HG02623 (cell line): ENCODE measurements at regions not wholly inside any gene's neighbourhood (a gene's known extent, or its start where the extent isn't known, plus 50 kb on each side); places are given as distances from the start of the nearest gene placed in this dataset.
"Not testable (repeated sequence)": the region's sequence is repeated elsewhere in the genome, so short reads cannot be mapped to it uniquely, and the experiment has no call there.

Experiments
- ATAC-seq: cut with Tn5 transposase; IDR thresholded peaks from one replicate; pipeline ENCODE4 v1.9.1; 2021; ENCODE audit warnings: moderate library complexity; ENCODE audit not compliant: unreplicated experiment

DNA sequence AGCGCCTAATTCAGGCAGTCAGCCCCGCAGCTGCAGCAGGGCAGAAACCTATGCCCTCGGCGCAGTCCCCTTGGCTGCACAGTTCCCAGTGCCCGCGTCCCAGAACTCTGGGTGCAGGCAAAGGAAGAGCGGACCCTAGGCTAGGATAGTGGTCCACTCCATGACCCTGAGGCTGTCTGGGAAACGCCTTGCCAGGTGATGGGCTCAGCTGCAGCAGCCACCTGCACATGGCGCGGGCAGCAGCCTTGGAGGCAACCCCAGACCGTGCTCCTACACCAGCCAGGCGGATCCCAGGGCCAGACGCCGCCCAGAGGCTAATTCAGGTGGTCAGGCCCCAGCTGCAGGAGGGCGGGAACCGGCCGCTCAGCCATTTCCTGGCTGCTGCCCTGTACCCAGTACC, 83.0 kb downstream of the POTEC start:
- ATAC-seq, result not testable (repeated sequence)

DNA sequence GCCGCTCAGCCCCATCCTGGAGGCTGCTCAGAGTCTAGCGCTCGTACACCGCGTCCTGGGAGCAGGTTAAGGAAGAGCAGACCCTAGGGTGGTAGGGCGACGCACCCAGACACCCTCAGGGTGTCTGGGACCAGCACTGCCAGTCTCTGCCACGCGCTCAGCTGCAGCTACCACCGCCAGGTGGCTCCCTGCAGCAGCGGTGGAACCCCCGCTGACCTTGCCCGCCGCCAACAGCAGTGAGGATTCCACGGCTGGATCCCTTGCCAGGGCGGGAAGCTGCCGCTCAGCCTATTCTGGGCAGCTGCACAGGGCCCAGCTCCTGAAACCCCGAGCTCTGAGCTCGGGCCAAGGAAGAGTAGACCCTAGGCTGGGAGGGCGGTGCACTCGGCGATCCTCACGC, 83.6 kb downstream of the POTEC start:
- not testable (repeated sequence) for ATAC-seq

DNA sequence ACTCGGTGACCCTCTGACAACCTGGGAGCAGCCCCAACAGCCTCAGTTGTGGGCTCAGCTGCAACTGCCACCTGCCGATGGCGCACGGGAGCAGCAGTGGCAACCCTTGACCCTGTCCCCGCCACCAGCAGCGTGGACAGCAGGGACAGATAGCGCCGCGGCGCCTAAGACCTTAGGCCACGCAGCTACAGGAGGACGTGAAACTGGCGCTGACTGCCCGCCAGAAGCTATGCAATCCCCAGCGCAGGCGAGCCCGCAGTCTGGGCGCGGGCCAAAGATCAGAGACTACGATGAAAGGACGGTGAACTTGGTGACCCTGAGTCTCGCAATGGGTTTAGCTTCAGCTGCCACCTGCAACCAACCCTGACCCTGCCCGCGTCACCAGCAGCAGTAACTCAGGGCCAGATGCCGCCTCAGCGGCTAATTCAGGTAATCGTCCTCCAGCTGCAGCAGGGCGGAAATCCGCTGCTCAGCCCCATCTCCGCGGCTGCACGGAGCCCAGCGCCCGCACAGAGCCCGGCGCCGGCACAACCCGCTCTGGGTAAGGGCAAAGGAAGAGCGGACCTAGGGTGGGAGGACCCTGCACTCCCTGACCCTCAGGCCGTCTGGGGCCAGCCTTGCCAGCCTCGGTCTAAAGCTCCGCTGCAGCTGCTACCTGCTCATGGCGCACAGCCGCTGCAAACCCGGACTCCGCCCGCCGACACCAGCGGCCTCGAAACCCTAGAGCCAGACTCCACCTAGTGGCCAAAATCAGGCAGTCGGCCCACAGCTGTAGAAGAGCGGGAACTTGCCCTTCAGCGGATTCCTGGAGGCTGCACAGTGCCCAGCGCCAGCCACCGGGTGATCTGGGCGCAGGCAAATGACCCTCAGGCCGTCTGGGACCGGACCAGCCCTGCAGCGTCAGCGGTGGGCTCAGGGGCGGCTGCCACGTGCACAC, 85.1 kb downstream of the POTEC start:
- not testable (repeated sequence) for ATAC-seq

DNA sequence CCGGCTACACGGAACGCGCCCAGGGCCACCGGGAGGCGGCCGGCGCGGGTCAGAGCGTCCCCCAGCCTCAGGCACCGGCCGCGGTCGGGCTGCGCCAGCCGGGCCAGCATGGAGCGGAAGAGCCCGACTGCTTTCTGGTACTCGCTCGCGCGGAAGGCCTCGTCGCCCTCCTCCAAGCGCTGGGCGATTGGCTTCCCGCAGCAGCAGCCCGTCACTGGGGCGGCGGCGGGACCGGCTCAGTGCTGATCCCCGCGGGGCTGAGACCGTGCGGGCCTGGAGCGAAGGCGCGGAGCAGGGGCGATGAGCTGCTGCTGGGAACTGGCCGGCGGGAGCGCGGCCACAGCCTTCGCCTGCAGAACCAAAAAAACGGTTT, 92.8 kb downstream of the POTEC start:
- not testable (repeated sequence) for ATAC-seq

DNA sequence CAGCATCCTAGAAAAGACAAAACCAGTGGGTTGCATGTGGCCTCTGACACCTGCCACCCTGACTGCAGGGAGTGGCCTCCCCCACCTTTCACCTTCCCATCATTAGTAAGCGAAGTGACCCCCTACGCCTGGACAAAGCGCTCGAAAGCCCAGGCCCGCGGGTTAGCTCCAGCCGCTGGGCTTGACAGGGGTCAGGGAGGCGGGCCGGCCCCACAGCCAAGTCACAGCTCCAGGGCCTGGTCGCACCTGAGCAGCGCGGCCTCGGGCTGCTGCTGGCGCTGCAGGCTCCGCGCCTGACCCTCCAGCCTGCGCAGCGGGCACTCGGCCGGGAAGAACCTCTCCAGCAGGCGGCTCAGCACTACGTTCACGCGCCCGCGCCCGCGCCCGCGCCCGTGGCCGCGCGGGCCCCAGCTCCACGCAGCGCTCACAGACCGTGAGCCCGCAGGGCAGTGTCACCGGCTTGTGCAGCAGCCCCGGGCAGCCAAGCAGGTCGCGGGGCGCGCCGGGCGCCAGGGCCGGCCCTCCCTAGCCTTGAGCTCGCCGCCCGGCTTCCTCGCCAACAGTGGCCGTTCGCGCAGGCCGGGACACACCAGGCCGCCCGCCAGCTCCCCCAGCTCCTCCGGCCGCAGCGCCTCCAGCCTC, 93.3 kb downstream of the POTEC start:
- ATAC-seq, result not testable (repeated sequence)

DNA sequence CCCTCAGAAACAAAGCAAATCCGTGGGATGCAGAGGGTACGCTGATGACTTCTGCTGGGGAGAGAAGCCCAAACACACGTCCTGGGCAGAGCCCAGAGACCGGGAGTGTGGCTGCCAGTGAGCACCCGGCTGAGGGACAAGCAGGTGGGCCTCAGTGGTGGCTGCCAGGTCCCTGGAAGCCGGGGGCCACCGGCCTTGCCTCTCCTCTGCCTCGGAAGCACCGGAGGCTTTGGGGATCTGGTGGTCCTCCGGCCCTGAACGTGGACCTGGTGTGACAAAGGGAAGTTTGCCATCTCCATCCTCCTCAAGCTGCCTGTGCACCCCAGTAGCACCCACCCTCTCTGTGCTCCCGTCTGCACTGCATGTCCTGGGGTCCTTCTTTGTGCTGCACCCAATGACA, 94.3 kb downstream of the POTEC start:
- not testable (repeated sequence) for ATAC-seq

GRCh38 chr18:14447715-14448114, 95.7 kb downstream of the POTEC start:
- not testable (repeated sequence) for ATAC-seq

DNA sequence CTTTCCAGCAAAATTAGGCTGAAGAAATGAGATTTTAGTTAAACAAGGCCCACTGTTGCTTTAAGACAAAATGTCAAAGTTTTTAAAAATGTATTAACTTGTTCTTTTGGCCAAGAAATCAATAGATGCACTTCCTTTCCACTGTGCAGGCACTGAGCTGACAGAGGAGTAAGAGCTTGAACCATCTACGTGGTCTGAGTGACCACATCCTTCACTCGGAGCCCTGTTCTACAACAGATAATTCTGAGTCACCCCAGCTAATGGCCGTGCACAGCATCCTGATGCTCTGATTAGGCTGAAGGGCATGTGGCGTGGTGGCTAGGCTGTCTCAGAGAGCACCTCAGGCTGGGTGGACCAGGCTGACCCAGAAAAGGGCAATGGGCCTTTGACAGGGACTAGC, 107.9 kb downstream of the POTEC start:
- ATAC-seq, result not testable (repeated sequence)

GRCh38 chr18:14432371-14432770, 111.0 kb downstream of the POTEC start:
- not testable (repeated sequence) for ATAC-seq

GRCh38 chr18:14431031-14431521, 112.3 kb downstream of the POTEC start:
- ATAC-seq, result not testable (repeated sequence)

DNA sequence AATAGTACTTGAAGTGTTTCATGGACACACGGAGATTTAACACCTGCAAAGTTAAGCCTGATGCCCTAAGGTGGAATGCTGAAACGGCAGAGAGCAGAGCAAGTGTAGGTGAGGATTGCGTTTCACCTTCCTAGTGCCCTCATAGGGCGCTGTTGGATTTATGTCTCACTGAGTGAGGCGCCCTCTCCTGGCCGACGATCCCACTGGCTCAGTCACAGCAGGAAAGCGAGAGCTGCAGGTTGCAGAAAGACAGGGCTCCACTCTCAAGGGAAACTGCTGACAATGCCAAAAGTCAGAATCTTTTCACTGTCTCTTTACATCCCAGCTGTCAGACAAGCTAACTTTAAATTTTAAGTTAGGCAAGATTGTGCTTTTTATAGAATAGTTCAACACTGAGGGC, 127.6 kb downstream of the POTEC start:
- ATAC-seq, result not testable (repeated sequence)

DNA sequence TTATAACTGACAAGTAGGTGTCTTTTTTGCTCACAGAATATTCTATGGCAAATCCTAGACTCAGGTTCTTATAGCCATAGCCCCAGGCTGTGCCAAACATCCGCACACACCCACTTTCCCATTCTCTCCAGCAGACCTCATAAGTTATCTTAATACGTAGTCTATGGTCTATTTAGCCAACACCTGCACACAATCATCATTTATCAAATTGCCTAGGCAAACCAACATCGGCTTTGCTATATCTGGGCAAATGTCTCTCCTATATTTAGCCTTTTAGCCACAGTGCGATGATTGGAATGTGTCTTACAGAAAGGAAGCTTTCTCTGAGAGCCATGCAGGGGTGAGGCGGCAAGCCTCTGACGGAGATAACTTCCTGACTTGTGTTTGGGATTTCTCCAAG, 128.0 kb downstream of the POTEC start:
- ATAC-seq, result not testable (repeated sequence)

GRCh38 chr18:14395533-14395932, 147.9 kb downstream of the POTEC start:
- not testable (repeated sequence) for ATAC-seq

DNA sequence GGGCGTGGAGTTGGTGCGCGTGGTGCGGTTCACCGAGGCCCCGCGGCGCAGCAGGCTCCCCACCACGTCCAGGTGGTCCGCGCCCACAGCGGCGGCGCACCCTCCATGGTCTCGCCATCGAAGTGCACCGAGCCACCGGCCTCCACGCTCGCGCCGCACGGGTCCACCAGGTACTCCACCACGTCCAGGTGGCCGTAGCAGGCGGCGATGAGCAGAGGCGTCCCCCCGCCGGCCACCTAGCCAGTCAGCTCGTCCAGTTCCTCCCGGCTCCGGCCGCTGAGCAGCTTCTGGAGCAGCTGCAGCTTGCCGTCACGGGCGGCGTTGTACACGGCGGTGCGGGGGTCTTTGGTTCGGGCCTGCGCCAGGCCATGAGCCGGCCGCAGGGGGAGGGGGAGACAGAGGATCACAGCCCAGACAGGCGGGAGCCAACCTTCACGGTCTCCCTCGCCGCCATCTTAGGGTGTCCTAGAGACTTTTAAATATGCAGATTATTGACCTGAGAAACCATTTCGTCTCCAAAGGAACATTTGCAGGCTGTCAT, 149.8 kb downstream of the POTEC start:
- not testable (repeated sequence) for ATAC-seq

- ATAC-seq, result not testable (repeated sequence)
These were observed 150.8 kb downstream of the POTEC start for GRCh38 chr18:14392604-14393003.

DNA sequence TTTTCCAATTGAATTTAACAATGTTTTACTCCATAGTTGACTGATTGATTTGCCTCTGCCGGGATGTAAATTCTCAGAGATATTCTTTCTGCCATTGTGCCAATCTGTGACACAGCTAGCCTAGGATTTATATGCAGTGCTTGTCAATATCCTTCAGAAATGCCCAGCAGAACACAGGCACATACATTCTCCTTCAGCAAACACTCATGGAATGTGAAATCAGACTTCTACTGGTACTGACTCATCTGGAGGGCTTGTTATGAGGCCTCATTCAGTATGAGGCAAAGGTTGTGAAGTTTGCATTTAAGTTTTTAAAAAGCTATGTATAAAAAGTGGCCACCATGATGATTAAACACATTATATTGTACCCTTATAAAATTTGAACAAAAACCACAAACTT, 158.4 kb downstream of the POTEC start:
- ATAC-seq, result not testable (repeated sequence)

DNA sequence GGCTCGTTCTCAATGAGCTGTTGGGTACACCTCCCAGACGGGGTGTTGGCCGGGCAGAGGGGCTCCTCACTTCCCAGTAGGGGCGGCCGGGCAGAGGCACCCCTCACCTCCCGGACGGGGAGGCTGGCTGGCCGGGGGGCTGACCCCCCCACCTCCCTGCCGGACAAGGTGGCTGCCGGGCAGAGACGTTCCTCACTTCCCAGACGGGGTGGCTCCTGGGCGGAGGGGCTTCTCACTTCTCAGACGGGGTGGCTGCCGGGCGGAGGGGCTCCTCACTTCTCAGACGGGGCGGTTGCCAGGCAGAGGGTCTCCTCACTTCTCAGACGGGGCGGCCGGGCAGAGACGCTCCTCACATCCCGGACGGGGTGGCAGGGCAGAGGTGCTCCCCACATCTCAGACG, 160.7 kb downstream of the POTEC start:
- ATAC-seq, result not testable (repeated sequence)

DNA sequence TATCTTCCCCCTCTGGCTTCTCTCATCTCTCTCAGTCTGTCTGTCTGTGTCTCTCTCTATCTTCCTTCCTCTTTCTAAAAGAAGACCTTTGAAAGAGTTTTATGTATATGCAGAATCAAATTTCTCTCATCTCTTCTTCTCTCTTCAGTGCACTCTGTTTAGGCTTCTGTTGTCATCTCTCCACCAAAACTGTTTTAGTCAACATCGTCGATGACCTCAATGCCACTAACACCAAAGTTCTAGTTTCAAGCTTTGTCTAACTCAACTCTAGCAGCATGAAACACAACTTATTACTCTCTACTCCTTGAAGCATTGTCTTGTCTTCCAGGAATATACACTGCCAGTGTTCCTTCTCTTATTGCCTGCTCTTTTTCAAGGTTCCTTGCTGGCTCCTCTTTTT, 163.9 kb downstream of the POTEC start:
- ATAC-seq, result not testable (repeated sequence)

- ATAC-seq, result not testable (repeated sequence)
These were observed 165.0 kb downstream of the POTEC start for GRCh38 chr18:14378376-14378775.

GRCh38 chr18:14361346-14361745, 182.1 kb downstream of the POTEC start:
- ATAC-seq, result not testable (repeated sequence)

DNA sequence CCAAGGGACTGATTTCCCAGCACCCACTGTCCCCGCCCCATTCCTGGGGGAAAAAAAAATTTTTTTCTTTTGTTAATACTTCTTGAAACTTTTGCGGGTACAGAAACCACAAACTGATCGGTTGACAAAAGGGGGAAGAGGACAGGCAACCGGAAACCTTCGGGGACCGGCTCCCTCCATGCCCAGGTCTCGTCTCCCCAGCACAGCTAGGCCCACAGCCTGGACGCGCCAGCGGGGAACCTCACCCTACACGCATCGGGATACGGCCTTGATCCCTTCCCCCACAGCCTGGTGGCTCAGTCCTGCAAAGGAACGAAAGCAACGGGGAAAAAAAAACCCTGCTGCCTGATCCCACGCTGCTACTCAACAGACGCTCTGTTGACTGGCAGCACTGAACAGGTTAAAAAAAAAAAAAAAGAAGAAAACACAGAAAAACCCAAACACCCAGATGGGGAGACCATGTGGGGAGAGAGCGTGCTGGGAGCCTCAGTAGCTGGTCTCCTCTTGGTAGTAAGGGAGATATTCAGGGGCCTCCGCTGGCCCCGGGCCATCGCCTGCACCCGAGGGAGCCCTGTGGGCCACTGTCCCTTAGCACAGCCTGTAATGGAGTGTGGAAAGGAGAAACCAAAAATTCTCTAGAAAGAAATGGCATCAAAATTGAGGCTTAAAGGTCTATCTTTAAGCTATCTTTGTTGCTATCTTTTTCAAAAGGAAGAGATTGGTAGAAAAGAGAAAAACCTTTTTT, 185.7 kb downstream of the POTEC start:
- not testable (repeated sequence) for ATAC-seq
